IPS DF 6.9 (cell line): ENCODE measurements at regions not wholly inside any gene's neighbourhood (a gene's known extent, or its start where the extent isn't known, plus 50 kb on each side); places are given as distances from the start of the nearest gene placed in this dataset.

Experiments
- DNase-seq: peaks from one replicate; pipeline ENCODE4 v3.0.0-alpha.2; 2013; ENCODE audit warnings: low read depth, low spot score
- H3K27ac ChIP-seq: one replicate; pipeline ENCODE4 v1.5.1; 2013; ENCODE audit warnings: low read length, control low read depth
- H3K27me3 ChIP-seq: 2 replicates; pipeline ENCODE4 v1.6.1; 2013; ENCODE audit warnings: mild to moderate bottlenecking, low read length; ENCODE audit not compliant: control insufficient read depth, insufficient read depth
- H3K36me3 ChIP-seq: 2 replicates; pipeline ENCODE4 v1.6.1; 2013; ENCODE audit warnings: low read length; ENCODE audit not compliant: control insufficient read depth, insufficient read depth
- H3K4me1 ChIP-seq: 2 replicates; pipeline ENCODE4 v1.6.1; 2013; ENCODE audit warnings: low read length; ENCODE audit not compliant: control insufficient read depth, insufficient read depth
- H3K4me3 ChIP-seq: 2 replicates; pipeline ENCODE4 v1.5.1; 2013; ENCODE audit warnings: mild to moderate bottlenecking, low read length
- H3K9me3 ChIP-seq: 2 replicates; pipeline ENCODE4 v1.6.1; 2013; ENCODE audit warnings: low read length, inconsistent platforms; ENCODE audit not compliant: control insufficient read depth, insufficient read depth
- WGBS: extraction: QIAGEN DNeasy Blood & Tissue Kit; methylation state at CpG from one replicate; pipeline ENCODE4 v1.1.7; 2013; ENCODE audit warnings: mixed read lengths, missing lambda C conversion rate; ENCODE audit not compliant: insufficient read length, insufficient coverage; 5-methylcytosine and 5-hydroxymethylcytosine counted together

DNA sequence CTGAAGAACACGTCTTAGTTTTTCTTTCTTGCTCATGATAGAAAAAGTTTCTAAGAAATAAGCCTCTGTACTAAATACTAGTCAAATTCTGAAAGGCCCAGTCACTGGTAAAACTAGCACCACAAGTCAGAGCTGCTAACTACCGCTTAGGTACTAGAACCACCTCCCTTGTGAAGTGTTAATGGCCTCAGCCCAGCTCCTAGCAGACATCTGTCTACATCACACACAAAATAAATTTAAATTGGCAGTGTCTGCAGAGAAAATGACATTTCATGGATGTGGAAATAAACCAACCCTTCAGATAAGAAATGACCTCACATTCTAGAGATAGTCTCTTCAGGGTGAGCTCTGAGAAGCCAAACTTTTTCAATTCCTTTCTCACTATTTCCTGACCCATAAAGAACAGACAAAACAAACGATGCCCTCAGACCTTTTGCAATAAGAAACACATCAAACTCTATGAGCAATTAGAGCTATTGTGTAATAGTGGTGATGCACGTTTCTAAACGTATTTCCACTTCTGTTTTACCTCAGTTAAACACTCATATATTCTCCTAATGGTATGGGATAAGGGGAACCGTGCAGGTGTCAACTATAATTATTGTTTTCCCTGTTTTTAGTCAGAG, 70.3 kb upstream of the DSG1 start:
- no peak overlapping the region for H3K27ac ChIP-seq
- H3K9me3 ChIP-seq: no peaks in the 10 kb centered on the region
- H3K4me3 ChIP-seq: no peak overlapping the region
- no CpG with 5 or more reads among the region's 6 CpGs for WGBS
- H3K36me3 ChIP-seq: no peaks in the 10 kb centered on the region
- H3K4me1 ChIP-seq: no peaks in the 10 kb centered on the region; the same call in 1 of the 2 replicates
- DNase-seq: no peak
- no peaks in the 10 kb centered on the region for H3K27me3 ChIP-seq

DNA sequence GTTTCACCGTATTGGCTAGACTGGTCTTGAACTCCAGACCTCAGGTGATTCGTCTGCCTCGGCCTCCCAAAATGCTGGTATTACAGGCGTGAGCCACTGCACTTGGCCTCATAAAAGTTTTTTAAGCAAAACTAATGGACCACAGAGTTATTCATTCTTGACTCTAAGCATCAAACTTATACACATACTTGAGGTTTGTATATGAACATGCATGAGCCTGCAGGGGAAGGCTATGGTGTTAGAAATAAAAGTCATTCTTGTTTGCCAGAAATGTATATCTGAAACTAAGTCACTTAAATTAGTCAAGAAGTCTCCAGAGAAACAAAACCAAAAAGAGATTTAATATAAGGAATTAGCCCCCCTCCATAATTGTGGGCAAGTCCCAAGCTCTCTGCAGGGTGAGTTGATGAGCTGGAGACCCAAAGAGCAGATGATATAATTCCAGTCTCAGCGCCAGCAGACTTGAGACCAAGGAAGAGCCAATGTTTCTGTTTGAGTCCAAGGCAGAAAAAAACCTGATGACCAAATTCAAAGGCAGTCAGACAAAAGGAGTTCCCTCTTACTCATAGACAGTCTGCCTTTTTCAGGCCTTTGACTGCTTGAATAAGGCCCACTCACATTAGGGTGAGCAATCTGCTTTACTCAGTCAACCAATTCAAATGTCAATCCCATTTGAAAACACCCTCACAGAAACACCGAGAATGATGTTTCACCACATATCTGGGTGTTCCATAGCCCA, 69.0 kb upstream of the DSG1 start:
- H3K27ac ChIP-seq: no peak overlapping the region
- no CpG with 5 or more reads among the region's 6 CpGs for WGBS
- DNase-seq: no peak
- no peaks in the 10 kb centered on the region for H3K9me3 ChIP-seq
- H3K27me3 ChIP-seq: no peaks in the 10 kb centered on the region
- no peaks in the 10 kb centered on the region; the same call in 1 of the 2 replicates for H3K4me1 ChIP-seq
- no peak overlapping the region for H3K4me3 ChIP-seq
- no peaks in the 10 kb centered on the region for H3K36me3 ChIP-seq

DNA sequence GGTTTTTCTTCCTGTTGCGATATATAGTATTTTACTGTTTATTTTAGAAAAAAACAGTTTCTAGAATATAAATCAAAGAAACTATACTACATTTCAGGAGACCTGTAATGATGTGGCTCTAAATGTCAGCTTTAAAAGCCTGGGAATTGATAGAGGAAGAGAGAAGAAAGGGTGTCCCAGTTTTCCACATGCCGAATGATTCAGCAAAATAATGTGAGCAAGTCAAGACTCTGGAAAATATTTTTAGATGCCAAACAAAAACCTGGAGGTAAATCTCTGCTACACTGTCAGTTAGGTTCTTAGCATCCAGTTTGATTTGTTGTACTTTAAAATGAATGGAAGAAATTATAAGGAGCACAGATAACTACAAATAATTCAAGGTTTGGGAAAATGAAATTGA, 67.1 kb upstream of the DSG1 start:
- H3K4me3 ChIP-seq: no peak overlapping the region
- no peaks in the 10 kb centered on the region for H3K36me3 ChIP-seq
- H3K9me3 ChIP-seq: no peaks in the 10 kb centered on the region
- no peaks in the 10 kb centered on the region for H3K4me1 ChIP-seq
- no peak for DNase-seq
- WGBS: no CpG with 5 or more reads among the region's 2 CpGs
- no peak overlapping the region for H3K27ac ChIP-seq
- no peaks in the 10 kb centered on the region for H3K27me3 ChIP-seq

DNA sequence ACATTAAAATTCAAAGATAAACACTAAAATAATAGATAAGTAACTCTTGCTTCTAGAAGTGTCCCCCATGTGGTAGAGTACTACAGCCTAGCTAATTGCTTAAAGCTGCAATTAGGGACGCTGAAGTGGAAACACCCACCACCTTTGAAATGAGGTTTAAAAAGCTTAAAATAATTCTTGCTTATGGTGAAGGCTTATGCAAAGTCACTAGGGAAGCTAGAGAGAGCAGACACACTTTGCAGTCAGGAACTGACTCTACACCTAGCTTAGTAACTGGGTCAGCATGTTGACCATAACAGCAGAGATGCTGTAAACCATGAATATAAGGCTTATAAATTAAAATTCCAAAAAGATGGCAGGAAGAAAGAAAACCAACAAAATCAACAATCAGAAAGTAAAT, 65.4 kb upstream of the DSG1 start:
- WGBS: no CpG with 5 or more reads among the region's 1 CpG
- no peak overlapping the region for H3K27ac ChIP-seq
- H3K4me3 ChIP-seq: no peak overlapping the region
- no peaks in the 10 kb centered on the region for H3K36me3 ChIP-seq
- H3K9me3 ChIP-seq: no peaks in the 10 kb centered on the region
- no peaks in the 10 kb centered on the region for H3K27me3 ChIP-seq
- DNase-seq: no peak
- no peaks in the 10 kb centered on the region for H3K4me1 ChIP-seq

DNA sequence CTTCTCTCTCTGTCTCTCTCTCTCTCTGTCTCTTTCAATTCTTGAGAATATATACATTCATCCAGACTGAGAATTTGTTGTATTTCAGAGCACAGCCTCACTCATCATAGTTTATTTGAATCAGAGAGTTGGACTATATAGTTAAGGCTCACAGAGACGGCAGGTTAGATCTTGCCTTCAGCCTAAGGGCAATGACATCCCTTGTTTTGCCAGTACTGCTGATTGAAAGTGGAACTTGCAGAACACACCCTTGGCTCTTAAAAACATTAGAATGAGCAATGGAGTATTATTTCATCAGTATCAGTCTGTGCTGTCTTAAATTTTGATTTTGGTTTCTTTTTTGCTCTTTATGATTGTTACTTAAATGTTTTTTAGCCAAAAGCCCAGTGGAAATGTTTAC, 62.0 kb upstream of the DSG1 start:
- WGBS: no CpG with 5 or more reads among the region's 1 CpG
- no peak overlapping the region for H3K27ac ChIP-seq

DNA sequence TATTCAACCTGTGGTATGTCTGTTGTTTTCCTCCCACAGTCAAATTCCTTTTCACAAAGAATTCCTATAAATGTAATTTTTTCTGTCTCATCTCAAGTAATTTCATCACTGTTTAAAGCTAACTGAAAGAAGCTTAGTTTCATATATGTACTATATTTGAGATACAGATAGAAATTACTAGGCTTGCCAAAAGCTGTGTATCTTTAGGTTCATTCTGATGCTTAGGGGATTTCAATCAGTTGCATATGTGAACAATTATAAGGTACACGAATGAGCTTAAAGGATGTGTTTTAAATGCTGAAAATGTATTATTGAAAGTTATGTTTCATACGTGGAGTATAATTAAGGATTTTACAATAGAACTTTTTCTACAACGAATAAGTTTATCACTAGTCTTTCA, 59.2 kb upstream of the DSG1 start:
- DNase-seq: no peak
- no CpG with 5 or more reads among the region's 3 CpGs for WGBS
- no peaks in the 10 kb centered on the region for H3K36me3 ChIP-seq
- H3K9me3 ChIP-seq: no peaks in the 10 kb centered on the region
- H3K27ac ChIP-seq: no peak overlapping the region
- no peak overlapping the region for H3K4me3 ChIP-seq
- H3K4me1 ChIP-seq: no peaks in the 10 kb centered on the region
- H3K27me3 ChIP-seq: no peaks in the 10 kb centered on the region

More for the DNA sequence above, 62.0 kb upstream of the DSG1 start:
- Histone ChIP-seq H3K36me3 (no peaks in the 10 kb centered on the region), H3K27me3 (no peaks in the 10 kb centered on the region), H3K4me1 (no peaks in the 10 kb centered on the region), H3K9me3 (no peaks in the 10 kb centered on the region), H3K4me3 (no peak overlapping the region)
- no peak for DNase-seq

DNA sequence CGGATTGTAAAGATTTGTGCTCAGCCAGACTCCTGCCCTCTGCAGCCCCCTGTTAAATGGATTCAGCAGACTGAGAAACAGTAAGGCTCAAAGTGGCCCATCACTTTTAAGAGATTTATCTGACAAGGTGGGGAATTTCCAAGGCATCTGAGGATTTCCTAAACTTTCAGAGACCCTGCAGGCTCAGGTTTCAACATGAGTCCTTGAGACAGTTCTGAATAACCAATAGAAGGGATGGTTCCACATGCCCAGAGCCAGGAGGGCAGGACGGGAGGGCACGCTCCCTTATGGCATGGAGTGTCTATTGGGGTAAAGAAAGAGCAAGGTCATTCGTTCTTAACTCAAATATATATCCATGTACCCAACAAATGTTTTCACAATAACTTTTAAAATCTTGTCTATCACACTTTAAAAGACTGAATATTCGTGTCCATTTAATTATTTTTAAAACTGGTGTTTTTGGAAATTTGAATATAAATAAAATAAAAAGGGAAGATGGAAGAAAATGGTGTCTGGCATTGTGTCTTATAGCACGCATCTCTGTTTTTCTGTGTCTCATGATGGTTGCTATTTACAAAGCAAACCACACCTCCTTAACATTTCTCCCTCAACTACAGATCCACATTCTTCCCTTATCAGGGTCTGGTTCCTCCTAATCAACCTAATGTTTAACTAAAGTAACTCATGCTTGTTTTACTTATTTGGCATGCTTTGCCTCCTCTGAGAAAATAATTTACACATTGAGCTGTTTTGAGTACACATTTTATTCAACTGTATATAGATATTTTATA, 56.0 kb upstream of the DSG1 start:
- WGBS: 100% methylated on average over 1 of the region's 6 CpGs
- no peaks in the 10 kb centered on the region for H3K27me3 ChIP-seq
- H3K4me1 ChIP-seq: no peaks in the 10 kb centered on the region
- H3K27ac ChIP-seq: no peak overlapping the region
- H3K4me3 ChIP-seq: no peak overlapping the region
- no peaks in the 10 kb centered on the region for H3K36me3 ChIP-seq
- H3K9me3 ChIP-seq: no peaks in the 10 kb centered on the region
- DNase-seq: no peak

DNA sequence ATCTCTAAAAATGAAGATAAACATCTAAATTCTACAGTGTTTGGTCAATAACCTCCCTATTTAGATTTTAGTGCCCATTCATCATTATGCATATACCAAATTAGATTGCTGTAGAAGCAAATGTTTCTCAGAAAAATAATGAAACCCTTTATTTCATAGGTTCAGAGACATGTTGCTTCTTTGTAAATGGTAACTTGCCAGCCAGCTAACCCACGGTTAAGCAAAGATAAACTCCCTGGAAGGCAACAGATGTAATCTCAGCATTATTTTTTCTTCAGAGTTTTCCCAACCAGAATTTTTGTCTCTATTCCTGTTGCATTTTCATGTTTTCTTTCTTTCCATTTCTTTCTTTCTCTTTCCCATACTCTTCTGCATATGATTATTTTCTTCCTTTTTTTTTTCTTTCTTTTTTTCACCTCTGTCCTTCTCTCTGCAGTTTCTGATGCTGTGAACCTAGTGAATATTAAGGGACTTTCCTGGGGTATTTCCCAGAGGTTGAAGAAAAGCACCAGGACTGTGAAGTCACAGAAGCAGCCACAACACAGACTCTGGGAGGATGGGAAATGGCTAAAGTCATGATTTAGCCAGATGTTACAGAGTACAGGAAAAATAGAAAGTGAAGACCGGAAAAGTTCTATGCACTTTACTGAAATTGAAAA, 50.0 kb upstream of the DSG1 start:
- no peaks in the 10 kb centered on the region for H3K27me3 ChIP-seq
- WGBS: no CpG with 5 or more reads among the region's 2 CpGs
- H3K36me3 ChIP-seq: no peaks in the 10 kb centered on the region
- H3K4me1 ChIP-seq: no peaks in the 10 kb centered on the region
- H3K27ac ChIP-seq: no peak overlapping the region
- H3K9me3 ChIP-seq: no peaks in the 10 kb centered on the region
- no peak overlapping the region for H3K4me3 ChIP-seq
- no peak for DNase-seq
